Osteocyte (in vitro differentiated cells): ENCODE measurements at regions not wholly inside any gene's neighbourhood (a gene's known extent, or its start where the extent isn't known, plus 50 kb on each side); places are given as distances from the start of the nearest gene placed in this dataset.
"Not testable (repeated sequence)": the region's sequence is repeated elsewhere in the genome, so short reads cannot be mapped to it uniquely, and the experiment has no call there.

Experiments used
- DNase-seq: peaks from one replicate; pipeline ENCODE4 v3.0.0; 2021; ENCODE audit warnings: mixed read lengths; ENCODE audit not compliant: unreplicated experiment; ENCODE audit errors: extremely low spot score
- H3K27ac Mint-ChIP-seq: one replicate; pipeline ENCODE4 v1.8.0; 2021; ENCODE audit warnings: mild to moderate bottlenecking, mixed read lengths; ENCODE audit not compliant: unreplicated experiment
- H3K27me3 Mint-ChIP-seq: one replicate; pipeline ENCODE4 v1.8.0; 2021; ENCODE audit warnings: mixed read lengths; ENCODE audit not compliant: unreplicated experiment
- H3K36me3 Mint-ChIP-seq: one replicate; pipeline ENCODE4 v1.8.0; 2021; ENCODE audit warnings: mixed read lengths; ENCODE audit not compliant: unreplicated experiment
- H3K4me1 Mint-ChIP-seq: one replicate; pipeline ENCODE4 v1.8.0; 2021; ENCODE audit warnings: mixed read lengths; ENCODE audit not compliant: unreplicated experiment
- H3K4me3 Mint-ChIP-seq: one replicate; pipeline ENCODE4 v1.8.0; 2021; ENCODE audit warnings: mild to moderate bottlenecking, moderate library complexity, mixed read lengths; ENCODE audit not compliant: unreplicated experiment
- H3K9me3 Mint-ChIP-seq: one replicate; pipeline ENCODE4 v1.8.0; 2021; ENCODE audit warnings: mixed read lengths; ENCODE audit not compliant: unreplicated experiment
- CTCF ChIP-seq: fragments of 200-600 bp; sonication (generic); IDR thresholded peaks from 2 replicates; pipeline ENCODE4 v1.5.0; 2021; ENCODE audit warnings: antibody characterized with exemption, mild to moderate bottlenecking, moderate library complexity

GRCh38 chr6:76835695-76836094, 627.6 kb downstream of the HTR1B start:
- Mint-ChIP-seq H3K27me3 (peaks cover 7% of the 10 kb centered on the region), H3K27ac (no peak overlapping the region), H3K9me3 (no peaks in the 10 kb centered on the region), H3K4me3 (no peak overlapping the region), H3K36me3 (no peaks in the 10 kb centered on the region), H3K4me1 (no peaks in the 10 kb centered on the region)
- DNase-seq, result no peak
- no peak for TF ChIP-seq CTCF

GRCh38 chr6:76835293-76835692, 628.0 kb downstream of the HTR1B start:
- DNase-seq, result no peak
- no peaks in the 10 kb centered on the region for H3K36me3 Mint-ChIP-seq
- H3K9me3 Mint-ChIP-seq, result no peaks in the 10 kb centered on the region
- peaks cover 7% of the 10 kb centered on the region for H3K27me3 Mint-ChIP-seq
- TF ChIP-seq CTCF, result no peak
- H3K27ac Mint-ChIP-seq, result no peak overlapping the region
- H3K4me1 Mint-ChIP-seq, result no peaks in the 10 kb centered on the region
- H3K4me3 Mint-ChIP-seq, result no peak overlapping the region

- Mint-ChIP-seq H3K27me3 (peaks cover 7% of the 10 kb centered on the region), H3K9me3 (peaks cover 3% of the 10 kb centered on the region), H3K27ac (no peak overlapping the region), H3K4me1 (no peaks in the 10 kb centered on the region), H3K4me3 (no peak overlapping the region), H3K36me3 (no peaks in the 10 kb centered on the region)
- no peak for TF ChIP-seq CTCF
- no peak for DNase-seq
Measured at GRCh38 chr6:76834399-76834798, 628.9 kb downstream of the HTR1B start.

GRCh38 chr6:76831299-76831698, 632.0 kb downstream of the HTR1B start:
- Mint-ChIP-seq H3K27ac (no peak overlapping the region), H3K4me1 (no peaks in the 10 kb centered on the region), H3K4me3 (no peak overlapping the region), H3K36me3 (no peaks in the 10 kb centered on the region), H3K27me3 (peaks cover 2% of the 10 kb centered on the region), H3K9me3 (peaks cover 16% of the 10 kb centered on the region)
- DNase-seq, result no peak
- no peak for TF ChIP-seq CTCF

GRCh38 chr6:76823578-76823977, 639.7 kb downstream of the HTR1B start:
- not testable (repeated sequence) for DNase-seq, H3K27me3 Mint-ChIP-seq, H3K4me3 Mint-ChIP-seq, H3K36me3 Mint-ChIP-seq, H3K4me1 Mint-ChIP-seq, H3K27ac Mint-ChIP-seq
- H3K9me3 Mint-ChIP-seq, result peaks cover 38% of the 10 kb centered on the region

GRCh38 chr6:76818451-76818850, 644.8 kb downstream of the HTR1B start:
- peaks cover 16% of the 10 kb centered on the region for H3K9me3 Mint-ChIP-seq
- H3K27ac Mint-ChIP-seq, result no peak overlapping the region

More at GRCh38 chr6:76818451-76818850, 644.8 kb downstream of the HTR1B start:
- Mint-ChIP-seq H3K27me3 (peaks cover 8% of the 10 kb centered on the region), H3K36me3 (no peaks in the 10 kb centered on the region), H3K4me3 (no peak overlapping the region), H3K4me1 (no peaks in the 10 kb centered on the region)
- no peak for DNase-seq
- TF ChIP-seq CTCF, result no peak
